Parathyroid adenoma (tissue), 2 donors: ENCODE measurements at regions not wholly inside any gene's neighbourhood (a gene's known extent, or its start where the extent isn't known, plus 50 kb on each side); places are given as distances from the start of the nearest gene placed in this dataset.

Source experiments
- H2AFZ ChIP-seq: fragments of 300-600 bp; sonication (generic); one replicate; pipeline ENCODE4 v1.7.0; 2017; ENCODE audit warnings: antibody characterized with exemption, mild to moderate bottlenecking
- H3K27ac ChIP-seq: fragments of 300-600 bp; sonication (generic); one replicate; pipeline ENCODE4 v1.7.0; 2017
- H3K27me3 ChIP-seq: fragments of 300-600 bp; sonication (generic); one replicate; pipeline ENCODE4 v1.7.0; 2017; ENCODE audit warnings: low read length; ENCODE audit not compliant: control insufficient read depth, insufficient read depth
- H3K36me3 ChIP-seq: fragments of 300-600 bp; sonication (generic); one replicate; pipeline ENCODE4 v1.7.0; 2017; ENCODE audit warnings: low read length; ENCODE audit not compliant: control insufficient read depth, insufficient read depth
- H3K4me1 ChIP-seq: fragments of 300-600 bp; sonication (generic); one replicate; pipeline ENCODE4 v1.7.0; 2017; ENCODE audit warnings: control low read depth
- H3K4me2 ChIP-seq: fragments of 300-600 bp; sonication (generic); one replicate; pipeline ENCODE4 v1.7.0; 2017; ENCODE audit warnings: low read length
- H3K4me3 ChIP-seq: fragments of 300-600 bp; sonication (generic); one replicate; pipeline ENCODE4 v1.7.0; 2017; ENCODE audit warnings: low read depth, low read length
- H3K79me2 ChIP-seq: fragments of 300-600 bp; sonication (generic); one replicate; pipeline ENCODE4 v1.7.0; 2017; ENCODE audit warnings: control low read depth
- H3K9ac ChIP-seq: fragments of 300-600 bp; sonication (generic); one replicate; pipeline ENCODE4 v1.7.0; 2017; ENCODE audit warnings: mild to moderate bottlenecking
- H3K9me3 ChIP-seq: fragments of 300-600 bp; sonication (generic); one replicate; pipeline ENCODE4 v1.7.0; 2017; ENCODE audit warnings: low read length; ENCODE audit not compliant: control insufficient read depth
- CTCF ChIP-seq: fragments of 300-600 bp; sonication (generic); IDR thresholded peaks from one replicate; pipeline ENCODE4 v1.7.0; 2017; ENCODE audit warnings: antibody characterized with exemption, mild to moderate bottlenecking
- donor health status: primary hyperparathyroidism.

GRCh38 chr12:77644915-77645605, 185.6 kb upstream of the NAV3 start:
- Histone ChIP-seq H3K27me3 (no peaks in the 10 kb centered on the region), H3K4me2 (no peak overlapping the region), H3K27ac (no peak overlapping the region), H3K9ac (no peak overlapping the region), H3K4me1 (no peaks in the 10 kb centered on the region), H3K79me2 (no peaks in the 10 kb centered on the region), H2AFZ (no peak overlapping the region), H3K36me3 (no peaks in the 10 kb centered on the region), H3K4me3 (no peak overlapping the region), H3K9me3 (no peaks in the 10 kb centered on the region)
- TF ChIP-seq CTCF, result no peak

GRCh38 chr12:77642246-77642645, 188.4 kb upstream of the NAV3 start:
- Histone ChIP-seq H3K4me2 (no peak overlapping the region), H3K4me1 (no peaks in the 10 kb centered on the region), H3K36me3 (no peaks in the 10 kb centered on the region), H2AFZ (no peak overlapping the region), H3K27me3 (no peaks in the 10 kb centered on the region), H3K9me3 (no peaks in the 10 kb centered on the region), H3K27ac (no peak overlapping the region), H3K4me3 (no peak overlapping the region), H3K79me2 (no peaks in the 10 kb centered on the region), H3K9ac (no peak overlapping the region)
- TF ChIP-seq CTCF, result no peak

GRCh38 chr12:77640356-77640755, 190.3 kb upstream of the NAV3 start:
- no peaks in the 10 kb centered on the region for H3K36me3 ChIP-seq
- H3K27ac ChIP-seq, result no peak overlapping the region
- no peaks in the 10 kb centered on the region for H3K27me3 ChIP-seq
- no peaks in the 10 kb centered on the region for H3K9me3 ChIP-seq
- no peak overlapping the region for H3K4me3 ChIP-seq
- H3K9ac ChIP-seq, result no peak overlapping the region
- H3K4me1 ChIP-seq, result no peaks in the 10 kb centered on the region
- no peak for TF ChIP-seq CTCF
- no peak overlapping the region for H2AFZ ChIP-seq
- no peaks in the 10 kb centered on the region for H3K79me2 ChIP-seq
- H3K4me2 ChIP-seq, result no peak overlapping the region

GRCh38 chr12:77630790-77631445, 199.8 kb upstream of the NAV3 start:
- Histone ChIP-seq H3K36me3 (no peaks in the 10 kb centered on the region), H3K27ac (no peak overlapping the region), H3K4me3 (no peak overlapping the region), H3K4me2 (no peak overlapping the region), H3K9ac (no peak overlapping the region), H3K4me1 (no peaks in the 10 kb centered on the region), H3K79me2 (no peaks in the 10 kb centered on the region), H3K9me3 (no peaks in the 10 kb centered on the region), H3K27me3 (no peaks in the 10 kb centered on the region), H2AFZ (no peak overlapping the region)
- TF ChIP-seq CTCF, result no peak

- no peak overlapping the region for H3K4me2 ChIP-seq
- no peaks in the 10 kb centered on the region for H3K27me3 ChIP-seq
- no peak overlapping the region for H3K4me3 ChIP-seq
- no peak overlapping the region for H3K9ac ChIP-seq
- H3K36me3 ChIP-seq, result no peaks in the 10 kb centered on the region
- H2AFZ ChIP-seq, result no peak overlapping the region
- H3K27ac ChIP-seq, result no peak overlapping the region
- H3K4me1 ChIP-seq, result no peaks in the 10 kb centered on the region
- H3K9me3 ChIP-seq, result no peaks in the 10 kb centered on the region
- no peaks in the 10 kb centered on the region for H3K79me2 ChIP-seq
- TF ChIP-seq CTCF, result no peak
Observed at GRCh38 chr12:77630344-77630743, 200.3 kb upstream of the NAV3 start.
